Neural progenitor cell (in vitro differentiated cells): ENCODE measurements at regions not wholly inside any gene's neighbourhood (a gene's known extent, or its start where the extent isn't known, plus 50 kb on each side); places are given as distances from the start of the nearest gene placed in this dataset.

Experiments
- DNase-seq: peaks from one replicate; pipeline ENCODE4 v3.0.0-alpha.2; 2016; ENCODE audit warnings: low spot score
- H2AFZ ChIP-seq: fragments of 200-600 bp; sonication (generic); replicated peaks from 2 replicates; pipeline ENCODE4 v1.6.1; 2016; ENCODE audit warnings: antibody characterized with exemption
- H3F3A ChIP-seq: fragments of 200-600 bp; sonication (generic); 2 replicates; pipeline ENCODE4 v1.6.1; 2016; ENCODE audit warnings: antibody characterized with exemption, low read depth
- H3K27ac ChIP-seq: fragments of 200-600 bp; sonication (generic); 2 replicates; pipeline ENCODE4 v1.5.1; 2016; ENCODE audit warnings: mild to moderate bottlenecking
- H3K27me3 ChIP-seq: fragments of 200-600 bp; sonication (generic); 2 replicates; pipeline ENCODE4 v1.6.1; 2016; ENCODE audit warnings: mild to moderate bottlenecking, moderate library complexity
- H3K36me3 ChIP-seq: fragments of 200-600 bp; sonication (generic); 2 replicates; pipeline ENCODE4 v1.5.1; 2016
- H3K4me1 ChIP-seq: fragments of 200-600 bp; sonication (generic); 2 replicates; pipeline ENCODE4 v1.6.1; 2016; ENCODE audit warnings: mixed run types
- H3K4me2 ChIP-seq: fragments of 200-600 bp; sonication (generic); 2 replicates; pipeline ENCODE4 v1.6.1; 2016
- H3K4me3 ChIP-seq: fragments of 200-600 bp; sonication (generic); 2 replicates; pipeline ENCODE4 v1.5.1; 2016
- H3K79me2 ChIP-seq: fragments of 200-600 bp; sonication (generic); 2 replicates; pipeline ENCODE4 v1.6.1; 2016; ENCODE audit warnings: low read depth
- H3K9ac ChIP-seq: fragments of 200-600 bp; sonication (generic); 2 replicates; pipeline ENCODE4 v1.6.1; 2016
- H3K9me3 ChIP-seq: fragments of 200-600 bp; sonication (generic); 2 replicates; pipeline ENCODE4 v1.5.1; 2016; ENCODE audit warnings: low read depth
- H4K20me1 ChIP-seq: fragments of 200-600 bp; sonication (generic); 2 replicates; pipeline ENCODE4 v1.6.1; 2016; ENCODE audit warnings: low read depth
- H3K27ac Mint-ChIP-seq: 3 replicates; pipeline ENCODE4 v1.8.0; 2021; ENCODE audit warnings: mixed read lengths
- H3K27me3 Mint-ChIP-seq: 2 replicates; pipeline ENCODE4 v1.8.0; 2022; ENCODE audit warnings: low read depth, mild to moderate bottlenecking, inconsistent platforms, moderate library complexity, mixed read lengths; ENCODE audit not compliant: insufficient read depth
- H3K36me3 Mint-ChIP-seq: 3 replicates; pipeline ENCODE4 v1.8.0; 2021; ENCODE audit warnings: mixed read lengths
- H3K4me1 Mint-ChIP-seq: 3 replicates; pipeline ENCODE4 v1.8.0; 2021; ENCODE audit warnings: mixed read lengths
- H3K4me3 Mint-ChIP-seq: 3 replicates; pipeline ENCODE4 v1.8.0; 2021; ENCODE audit warnings: mild to moderate bottlenecking, moderate library complexity, mixed read lengths
- H3K9me3 Mint-ChIP-seq: 3 replicates; pipeline ENCODE4 v1.8.0; 2020; ENCODE audit warnings: mixed read lengths
- CTCF ChIP-seq: fragments of 200-600 bp; sonication (generic); IDR thresholded peaks from 2 replicates; pipeline ENCODE4 v1.5.1; 2017; ENCODE audit warnings: antibody characterized with exemption, mild to moderate bottlenecking
- EZH2 ChIP-seq: fragments of 200-600 bp; sonication (generic); IDR thresholded peaks from 2 replicates; pipeline ENCODE4 v1.6.1; 2017; ENCODE audit warnings: antibody characterized with exemption, mild to moderate bottlenecking, moderate library complexity
- EZH2phosphoT487 ChIP-seq: fragments of 200-600 bp; sonication (generic); IDR thresholded peaks from 2 replicates; pipeline ENCODE4 v1.6.1; 2017; ENCODE audit warnings: antibody characterized with exemption

- H3K9ac ChIP-seq = no peak overlapping the region
- H2AFZ ChIP-seq = no peak overlapping the region
- peaks cover 8% of the 10 kb centered on the region for H3F3A ChIP-seq
- Mint-ChIP-seq H3K4me3 (no peak overlapping the region), H3K36me3 (no peaks in the 10 kb centered on the region), H3K9me3 (peaks cover 2% of the 10 kb centered on the region), H3K27me3 (peaks cover 10% of the 10 kb centered on the region), H3K4me1 (peaks cover 19% of the 10 kb centered on the region), H3K27ac (no peak overlapping the region)
- no peak overlapping the region for H3K4me3 ChIP-seq
- peaks cover 7% of the 10 kb centered on the region for H3K4me1 ChIP-seq
- no peaks in the 10 kb centered on the region for H3K36me3 ChIP-seq
- H3K4me2 ChIP-seq = no peak overlapping the region
- no peaks in the 10 kb centered on the region for H4K20me1 ChIP-seq
- no peaks in the 10 kb centered on the region for H3K79me2 ChIP-seq
- no peaks in the 10 kb centered on the region for H3K9me3 ChIP-seq
- no peaks in the 10 kb centered on the region for H3K27me3 ChIP-seq
- no peak overlapping the region for H3K27ac ChIP-seq
- DNase-seq = no peak
- TF ChIP-seq CTCF (no peak), EZH2phosphoT487 (no peak), EZH2 (no peak)
These were observed 116.1 kb downstream of the VEGFA start for GRCh38 chr6:43886067-43886461.

- Histone ChIP-seq H3K9ac (no peak overlapping the region), H3K9me3 (no peaks in the 10 kb centered on the region), H2AFZ (no peak overlapping the region), H3K4me3 (no peak overlapping the region), H3K79me2 (no peaks in the 10 kb centered on the region), H4K20me1 (no peaks in the 10 kb centered on the region), H3K4me2 (no peak overlapping the region), H3K4me1 (peaks cover 2% of the 10 kb centered on the region), H3F3A (peaks cover 5% of the 10 kb centered on the region), H3K36me3 (no peaks in the 10 kb centered on the region), H3K27ac (no peak overlapping the region), H3K27me3 (no peaks in the 10 kb centered on the region)
- Mint-ChIP-seq H3K27ac (no peak overlapping the region), H3K4me3 (no peak overlapping the region), H3K27me3 (peaks cover 13% of the 10 kb centered on the region), H3K36me3 (no peaks in the 10 kb centered on the region), H3K4me1 (peaks cover 20% of the 10 kb centered on the region), H3K9me3 (peaks cover 2% of the 10 kb centered on the region)
- peak; percentile 42 for DNase-seq
- TF ChIP-seq EZH2 = no peak
- peak; percentile 24 for TF ChIP-seq CTCF
These were observed 115.5 kb downstream of the VEGFA start for GRCh38 chr6:43885399-43886066.

- H3K27ac Mint-ChIP-seq = peak overlapping the region; percentile 17
These were observed 114.6 kb downstream of the VEGFA start for GRCh38 chr6:43884652-43885022.

More at GRCh38 chr6:43884652-43885022, 114.6 kb downstream of the VEGFA start:
- Histone ChIP-seq H3F3A (peaks cover 5% of the 10 kb centered on the region), H2AFZ (no peak overlapping the region), H4K20me1 (no peaks in the 10 kb centered on the region), H3K9ac (no peak overlapping the region), H3K36me3 (no peaks in the 10 kb centered on the region), H3K4me1 (peaks cover 2% of the 10 kb centered on the region), H3K79me2 (no peaks in the 10 kb centered on the region), H3K9me3 (no peaks in the 10 kb centered on the region), H3K4me3 (no peak overlapping the region), H3K27me3 (no peaks in the 10 kb centered on the region), H3K27ac (no peak overlapping the region), H3K4me2 (no peak overlapping the region)
- DNase-seq = no peak
- peaks cover 2% of the 10 kb centered on the region for H3K9me3 Mint-ChIP-seq
- no peak overlapping the region for H3K4me3 Mint-ChIP-seq
- no peaks in the 10 kb centered on the region for H3K36me3 Mint-ChIP-seq
- TF ChIP-seq EZH2phosphoT487 (no peak), EZH2 (no peak), CTCF (no peak)
- H3K4me1 Mint-ChIP-seq = peaks cover 20% of the 10 kb centered on the region
- peaks cover 11% of the 10 kb centered on the region for H3K27me3 Mint-ChIP-seq
